Astrocyte of the cerebellum (primary cell): ENCODE measurements at regions not wholly inside any gene's neighbourhood (a gene's known extent, or its start where the extent isn't known, plus 50 kb on each side); places are given as distances from the start of the nearest gene placed in this dataset.
"Not testable (repeated sequence)": the region's sequence is repeated elsewhere in the genome, so short reads cannot be mapped to it uniquely, and the experiment has no call there.

Source experiments
- DNase-seq: peaks from one replicate; pipeline ENCODE4 v3.0.0-alpha.2; 2011; ENCODE audit warnings: low read depth
- H3K4me3 ChIP-seq: 2 replicates; pipeline ENCODE4 v1.5.1; 2011; ENCODE audit warnings: mild to moderate bottlenecking, low read depth, low read length, moderate library complexity
- in situ Hi-C: cut with HindIII; loops from 2 replicates; pipeline ENCODE4 v1.10.0; 2017; ENCODE audit warnings: low sequenced_read_pairs
- TF ChIP-seq, protein P1 (sequence below): IDR thresholded peaks from 2 replicates; pipeline ENCODE4 v1.5.1; 2012; ENCODE audit warnings: low read length, low read depth, moderate library complexity, mild to moderate bottlenecking; ENCODE audit errors: missing control alignments

DNA sequence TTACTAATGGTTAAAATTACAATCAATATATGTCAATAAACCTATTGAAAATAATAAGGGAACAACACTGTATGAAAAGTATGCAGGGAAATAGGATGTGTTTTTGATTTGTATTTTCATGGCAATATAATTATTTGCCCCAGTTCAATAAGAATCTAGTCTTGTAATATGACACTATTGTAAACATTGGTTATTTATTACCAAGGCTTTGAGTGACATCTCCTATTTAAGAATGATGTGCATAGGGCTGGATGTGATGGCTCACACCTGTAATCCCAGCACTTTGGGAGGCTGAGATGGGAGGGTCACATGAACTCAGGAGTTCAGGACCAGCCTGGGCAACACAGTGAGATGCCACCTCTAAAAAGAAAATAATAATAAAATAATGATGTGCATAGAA lies 78.6 kb upstream of the DTNBP1 start:
- in situ Hi-C loops, result no loop called here
- DNase-seq, result no peak
- TF ChIP-seq, protein P1, sequence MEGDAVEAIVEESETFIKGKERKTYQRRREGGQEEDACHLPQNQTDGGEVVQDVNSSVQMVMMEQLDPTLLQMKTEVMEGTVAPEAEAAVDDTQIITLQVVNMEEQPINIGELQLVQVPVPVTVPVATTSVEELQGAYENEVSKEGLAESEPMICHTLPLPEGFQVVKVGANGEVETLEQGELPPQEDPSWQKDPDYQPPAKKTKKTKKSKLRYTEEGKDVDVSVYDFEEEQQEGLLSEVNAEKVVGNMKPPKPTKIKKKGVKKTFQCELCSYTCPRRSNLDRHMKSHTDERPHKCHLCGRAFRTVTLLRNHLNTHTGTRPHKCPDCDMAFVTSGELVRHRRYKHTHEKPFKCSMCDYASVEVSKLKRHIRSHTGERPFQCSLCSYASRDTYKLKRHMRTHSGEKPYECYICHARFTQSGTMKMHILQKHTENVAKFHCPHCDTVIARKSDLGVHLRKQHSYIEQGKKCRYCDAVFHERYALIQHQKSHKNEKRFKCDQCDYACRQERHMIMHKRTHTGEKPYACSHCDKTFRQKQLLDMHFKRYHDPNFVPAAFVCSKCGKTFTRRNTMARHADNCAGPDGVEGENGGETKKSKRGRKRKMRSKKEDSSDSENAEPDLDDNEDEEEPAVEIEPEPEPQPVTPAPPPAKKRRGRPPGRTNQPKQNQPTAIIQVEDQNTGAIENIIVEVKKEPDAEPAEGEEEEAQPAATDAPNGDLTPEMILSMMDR, result no peak
- no peak overlapping the region for H3K4me3 ChIP-seq

DNA sequence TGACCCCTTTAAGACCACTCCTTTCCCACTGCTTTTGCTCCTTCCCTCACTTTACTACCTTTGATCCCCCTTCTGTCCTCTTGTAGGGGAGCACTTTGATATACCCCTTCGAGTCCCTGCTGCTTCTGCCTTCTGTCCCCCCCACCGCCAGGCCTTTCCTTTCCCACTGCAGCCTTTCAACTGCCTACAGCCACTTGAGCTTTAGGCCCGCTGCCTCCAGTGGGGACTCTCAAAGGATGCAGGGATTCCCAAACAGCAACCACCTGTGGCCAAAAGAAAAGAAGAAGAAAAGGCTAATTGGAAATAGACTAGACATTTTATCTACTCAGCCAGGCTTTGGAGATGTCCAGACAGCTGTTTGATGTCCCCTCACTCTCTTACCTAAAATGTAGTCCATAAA lies 77.0 kb upstream of the DTNBP1 start:
- DNase-seq, result no peak
- in situ Hi-C loops, result no loop called here
- H3K4me3 ChIP-seq, result no peak overlapping the region
- TF ChIP-seq, protein P1, result no peak

DNA sequence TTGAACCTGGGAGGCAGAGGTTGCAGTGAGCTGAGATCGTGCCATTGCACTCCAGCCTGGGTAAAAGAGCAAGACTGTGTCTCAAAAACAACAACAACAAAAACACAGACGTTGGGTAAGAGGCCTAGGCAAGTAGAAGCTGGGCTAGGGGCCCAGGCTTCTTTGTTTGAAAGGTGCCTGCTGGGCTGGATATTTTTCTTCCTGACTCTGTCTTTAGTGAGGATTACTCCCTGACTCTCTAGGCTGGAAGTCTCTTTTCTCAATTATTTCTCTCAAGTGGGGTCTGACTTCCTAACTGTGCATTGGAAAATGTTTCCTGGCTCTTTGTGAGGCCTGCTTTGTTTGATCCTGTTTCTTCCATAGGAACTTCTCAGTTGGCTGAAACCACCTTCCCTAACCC lies 76.5 kb upstream of the DTNBP1 start:
- in situ Hi-C loops, result no loop called here
- no peak overlapping the region for H3K4me3 ChIP-seq
- DNase-seq, result no peak
- TF ChIP-seq, protein P1, result no peak

DNA sequence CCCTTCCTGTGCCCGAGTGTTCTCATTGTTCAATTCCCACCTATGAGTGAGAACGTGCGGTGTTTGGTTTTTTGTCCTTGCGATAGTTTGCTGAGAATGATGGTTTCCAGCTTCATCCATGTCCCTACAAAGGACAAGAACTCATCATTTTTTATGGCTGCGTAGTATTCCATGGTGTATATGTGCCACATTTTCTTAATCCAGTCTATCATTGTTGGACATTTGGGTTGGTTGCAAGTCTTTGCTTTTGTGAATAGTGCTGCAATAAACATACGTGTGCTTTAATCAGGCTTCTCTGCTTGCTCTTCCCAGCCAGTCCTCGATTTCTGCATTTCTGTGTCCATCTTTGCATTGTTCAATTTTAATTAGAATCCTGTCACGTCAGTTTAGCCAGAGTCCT lies 75.4 kb upstream of the DTNBP1 start:
- H3K4me3 ChIP-seq, DNase-seq, in situ Hi-C loops: not testable (repeated sequence)

DNA sequence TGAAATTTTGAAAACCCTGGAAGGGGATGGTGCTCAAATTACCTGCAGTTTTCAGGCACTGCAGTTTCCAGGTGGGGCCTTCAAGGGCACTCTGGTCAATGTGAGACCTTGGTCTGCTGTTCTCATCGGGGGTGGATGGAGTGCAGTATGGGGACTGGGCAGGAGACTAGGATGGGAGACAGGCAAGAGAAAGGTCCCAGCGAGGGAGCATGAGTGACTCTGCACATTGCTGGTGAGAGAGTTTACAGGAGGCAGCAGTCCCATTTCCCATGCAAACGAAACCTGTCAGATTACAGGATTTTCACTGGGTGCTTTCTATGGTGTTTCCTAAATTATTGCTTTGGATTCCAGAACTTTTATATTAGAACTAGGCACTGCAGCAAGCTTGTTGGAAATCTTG lies 73.5 kb upstream of the DTNBP1 start:
- no peak for DNase-seq
- in situ Hi-C loops, result no loop called here

DNA sequence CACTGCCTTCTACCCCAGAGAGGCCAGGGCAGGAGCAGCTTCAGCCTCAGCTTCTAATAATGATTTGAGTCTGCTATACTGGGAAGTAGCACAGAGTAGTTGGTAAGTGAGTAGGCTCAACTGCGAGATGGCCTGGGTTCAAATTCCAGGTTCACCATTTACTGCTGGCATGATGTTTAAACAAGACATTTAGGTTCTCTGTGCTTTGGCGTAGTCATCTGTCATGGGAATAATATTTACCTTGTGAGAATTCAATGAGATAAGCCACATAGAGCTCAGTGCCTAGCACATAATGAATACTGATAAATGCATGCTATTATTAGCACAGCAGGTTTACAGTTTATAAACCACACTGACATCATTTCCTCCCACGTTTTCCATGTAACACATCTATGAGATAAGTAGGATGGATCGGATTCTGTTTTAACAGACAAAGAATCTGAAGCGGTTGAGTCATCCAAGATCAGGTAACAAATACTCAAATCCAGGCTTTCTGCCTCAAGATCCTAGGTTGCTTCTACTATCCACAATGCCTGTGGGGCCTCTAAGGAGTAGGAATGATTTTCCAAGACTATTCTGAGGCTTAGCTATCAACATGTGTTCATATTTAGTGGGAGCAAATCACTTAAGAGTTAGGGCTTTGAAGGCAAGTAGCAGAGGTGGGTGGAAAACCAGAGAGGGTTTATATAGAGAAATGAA lies 72.9 kb upstream of the DTNBP1 start:
- DNase-seq, result no peak
- TF ChIP-seq, protein P1, result no peak
- in situ Hi-C loops, result no loop called here
- no peak overlapping the region for H3K4me3 ChIP-seq

More for the DNA sequence above, 73.5 kb upstream of the DTNBP1 start:
- TF ChIP-seq, protein P1, result no peak
- no peak overlapping the region for H3K4me3 ChIP-seq

DNA sequence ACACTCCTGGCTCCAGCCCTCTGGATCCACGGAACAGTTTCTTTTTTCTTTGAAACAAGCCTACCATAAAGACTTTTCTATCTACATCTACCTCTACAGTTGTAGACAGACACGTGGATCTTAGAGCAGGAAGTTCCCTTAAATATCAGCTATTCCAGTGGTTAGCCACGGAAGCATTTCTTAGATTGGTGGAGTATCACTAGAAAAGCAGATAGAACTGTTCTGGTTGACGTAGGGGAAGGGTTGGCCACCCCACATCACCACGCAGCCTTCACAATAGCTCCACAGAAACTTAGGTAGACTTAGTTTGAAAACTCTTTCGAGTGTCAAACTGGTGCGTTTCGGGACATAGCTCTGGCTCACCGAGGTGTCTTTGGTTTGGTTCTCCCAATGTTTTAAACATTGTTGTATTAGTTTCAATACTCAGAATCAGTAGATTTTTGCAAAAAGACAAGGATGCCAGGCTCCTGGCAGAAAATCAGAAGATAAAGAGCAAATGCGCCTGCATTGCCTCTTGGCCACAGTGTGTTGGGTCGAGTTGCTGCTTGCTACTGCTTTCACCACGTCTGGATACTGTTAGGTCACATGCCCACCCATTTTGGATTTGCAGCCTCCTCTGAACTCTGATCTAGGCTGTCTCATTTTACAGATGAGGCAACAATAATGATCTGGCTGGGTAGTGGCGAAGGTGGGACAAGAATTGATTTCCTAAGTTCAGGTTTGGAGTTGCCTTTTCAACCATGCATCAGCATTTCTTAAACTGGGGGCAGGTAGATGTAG lies 71.5 kb upstream of the DTNBP1 start:
- H3K4me3 ChIP-seq, result no peak overlapping the region
- no peak for DNase-seq
- TF ChIP-seq, protein P1, result no peak
- in situ Hi-C loops, result no loop called here
